K562 (cell line): ENCODE measurements at regions not wholly inside any gene's neighbourhood (a gene's known extent, or its start where the extent isn't known, plus 50 kb on each side); places are given as distances from the start of the nearest gene placed in this dataset.

ENCODE experiments used
- ATAC-seq: fragments of 200-7000 bp; cut with Tn5 transposase; 3 replicates; pipeline ENCODE4 v1.9.1; 2020; ENCODE audit warnings: moderate library complexity
- BruUV-seq: library from RNA; stranded (reverse); fragments of 400-500 nt; replicated peaks from 2 replicates; lab custom pipeline; 2021; lab: Mats Ljungman, UMichigan
- CTCF ChIA-PET: fragments of 300-600 bp; formaldehyde crosslinking; extraction: SDS; loops from one replicate; lab custom pipeline; 2021; ENCODE audit warnings: low intra/inter-chr PET ratio; lab: Yijun Ruan, JAX
- POLR2A ChIA-PET: fragments of 300-600, 350-650 bp; sonication (Branson Sonifier 250); formaldehyde crosslinking; extraction: SDS; loops from one replicate; lab custom pipeline; 2021; ENCODE audit warnings: antibody characterized with exemption, inconsistent platforms; lab: Yijun Ruan, JAX
- DNase-seq, 4 experiments: peaks; one replicate each; pipeline versions ENCODE4 v3.0.0 to v3.0.0-alpha.2; 2011 to 2018; ENCODE audit warnings: low spot score in 3 of 4, mixed read lengths in 3 of 4; ENCODE audit errors: extremely low read depth in 1 of 4
- FAIRE-seq: peaks from 2 replicates; lab custom pipeline; 2011; peaks lifted over from hg19 to GRCh38; lab: Jason Lieb, UNC
- H2AFZ ChIP-seq: 2 replicates; pipeline ENCODE4 v1.6.0; 2011; ENCODE audit warnings: low read depth, low read length, control low read depth, inconsistent platforms
- H3K27ac ChIP-seq: fragments of 200-600 bp; 3 replicates; pipeline ENCODE4 v1.8.0; 2011; ENCODE audit warnings: low read depth, mild to moderate bottlenecking, control low read depth, inconsistent platforms, low read length, moderate library complexity, mixed read lengths; ENCODE audit errors: extremely low read depth
- H3K27me3 ChIP-seq, 2 experiments: fragments of 300-600 bp in 1 of 2; 2 replicates in 1 of 2; 3 replicates in 1 of 2; pipeline versions ENCODE4 v1.6.0 to v1.8.0; 2011; ENCODE audit warnings: inconsistent platforms in 2 of 2, low read length in 2 of 2, mild to moderate bottlenecking in 1 of 2, mixed read lengths in 1 of 2, moderate library complexity in 1 of 2; ENCODE audit not compliant: control insufficient read depth in 2 of 2, insufficient read depth in 2 of 2
- H3K36me3 ChIP-seq: fragments of 300-600 bp; 3 replicates; pipeline ENCODE4 v1.8.0; 2011; ENCODE audit warnings: mild to moderate bottlenecking, low read length, inconsistent platforms; ENCODE audit not compliant: control insufficient read depth, insufficient read depth
- H3K4me1 ChIP-seq, 2 experiments: fragments of 200-600 bp in 1 of 2; replicated peaks in 1 of 2; 2 replicates in 1 of 2; 3 replicates in 1 of 2; pipeline versions ENCODE4 v1.5.1 to v1.8.0; 2011; ENCODE audit warnings: inconsistent platforms in 2 of 2, low read length in 2 of 2, mild to moderate bottlenecking in 1 of 2, mixed read lengths in 1 of 2, moderate library complexity in 1 of 2; ENCODE audit not compliant: control insufficient read depth in 2 of 2, insufficient read depth in 2 of 2
- H3K4me2 ChIP-seq: 2 replicates; pipeline ENCODE4 v1.6.1; 2011; ENCODE audit warnings: low read length, control low read depth, inconsistent platforms, mixed read lengths; ENCODE audit not compliant: insufficient read depth
- H3K4me3 ChIP-seq: fragments of 200-600 bp; sonication (generic), shearing (Covaris generic); 2 replicates; pipeline ENCODE4 v1.5.1; 2016; ENCODE audit warnings: control low read depth, inconsistent platforms
- H3K79me2 ChIP-seq: fragments of 200-600 bp; 3 replicates; pipeline ENCODE4 v1.8.0; 2011; ENCODE audit warnings: low read length, inconsistent platforms; ENCODE audit not compliant: control insufficient read depth, insufficient read depth
- H3K9ac ChIP-seq, 2 experiments: 2 replicates each; pipeline versions ENCODE4 v1.6.0 to v1.6.1; 2011; ENCODE audit warnings: low read depth in 2 of 2, low read length in 2 of 2, control low read depth in 1 of 2, inconsistent platforms in 1 of 2, mild to moderate bottlenecking in 1 of 2, mixed read lengths in 1 of 2; ENCODE audit not compliant: insufficient read depth in 1 of 2
- H3K9me1 ChIP-seq: one replicate; pipeline ENCODE4 v1.6.0; 2011; ENCODE audit warnings: inconsistent platforms, mild to moderate bottlenecking, low read length, moderate library complexity; ENCODE audit not compliant: control insufficient read depth, insufficient read depth
- H3K9me3 ChIP-seq: replicated peaks from 2 replicates; pipeline ENCODE4 v1.5.1; 2011; ENCODE audit warnings: low read depth, low read length, inconsistent platforms; ENCODE audit not compliant: control insufficient read depth, insufficient read depth
- H4K20me1 ChIP-seq: replicated peaks from 2 replicates; pipeline ENCODE4 v1.6.1; 2011; ENCODE audit warnings: low read length, inconsistent platforms, mixed read lengths; ENCODE audit not compliant: control insufficient read depth, insufficient read depth
- BRF2 ChIP-seq: IDR thresholded peaks from 3 replicates; pipeline ENCODE4 v1.6.1; 2011; ENCODE audit warnings: borderline replicate concordance, mild to moderate bottlenecking; ENCODE audit not compliant: insufficient read length, insufficient read depth
- CCNT2 ChIP-seq: IDR thresholded peaks from 2 replicates; pipeline ENCODE4 v1.6.1; 2011; ENCODE audit warnings: borderline replicate concordance, low read depth, mild to moderate bottlenecking, moderate library complexity, mixed read lengths, low read length; ENCODE audit not compliant: insufficient read length; ENCODE audit errors: extremely low read depth
- COPS2 ChIP-seq: fragments of 450-650 bp; conservative IDR thresholded peaks from 2 replicates; pipeline ENCODE4 v1.6.1; 2016; ENCODE audit warnings: mild to moderate bottlenecking, moderate library complexity
- CXXC5 ChIP-seq: fragments of 250-450 bp; sonication (Bioruptor Pico); IDR thresholded peaks from 2 replicates; pipeline ENCODE4 v1.8.0; 2022; ENCODE audit warnings: inconsistent platforms, mild to moderate bottlenecking, moderate library complexity
- EGR1 ChIP-seq: fragments of 450-650 bp; conservative IDR thresholded peaks from 2 replicates; pipeline ENCODE4 v1.6.1; 2017; ENCODE audit warnings: mild to moderate bottlenecking
- HBP1 ChIP-seq: fragments of 450-650 bp; formaldehyde crosslinking; IDR thresholded peaks from 2 replicates; pipeline ENCODE4 v1.4.0; 2022; ENCODE audit warnings: missing genetic modification characterization
- HDAC1 ChIP-seq, 2 experiments: fragments of 450-650 bp; IDR thresholded peaks; 2 replicates each; pipeline ENCODE4 v1.6.1; 2016 to 2017; ENCODE audit warnings: inconsistent platforms in 1 of 2, mild to moderate bottlenecking in 1 of 2, moderate library complexity in 1 of 2
- HSF4 ChIP-seq: fragments of 250-450 bp; sonication (Bioruptor Pico); IDR thresholded peaks from 2 replicates; pipeline ENCODE4 v2.1.2; 2022; ENCODE audit warnings: mild to moderate bottlenecking, moderate library complexity, borderline replicate concordance
- IRF9 ChIP-seq: fragments of 450-650 bp; IDR thresholded peaks from 2 replicates; pipeline ENCODE4 v1.6.1; 2016; ENCODE audit warnings: missing biosample characterization, missing genetic modification characterization
- PHF21A ChIP-seq: fragments of 450-650 bp; IDR thresholded peaks from 2 replicates; pipeline ENCODE4 v1.6.1; 2017; ENCODE audit warnings: low read depth, borderline replicate concordance
- RBBP5 ChIP-seq: fragments of 200-600 bp; sonication (generic); IDR thresholded peaks from 2 replicates; pipeline ENCODE4 v1.6.1; 2012; ENCODE audit warnings: borderline replicate concordance, mild to moderate bottlenecking, low read length, control low read depth, inconsistent platforms; ENCODE audit not compliant: insufficient read depth, poor library complexity, severe bottlenecking
- TRIM24 ChIP-seq, 2 experiments: fragments of 450-650 bp; IDR thresholded peaks; 2 replicates each; pipeline ENCODE4 v1.6.1; 2016
- XRCC5 ChIP-seq: fragments of 200-400 bp; formaldehyde crosslinking; IDR thresholded peaks from 2 replicates; pipeline ENCODE4 v1.6.1; 2017; ENCODE audit warnings: low read depth, mild to moderate bottlenecking, low read length
- ZKSCAN8 ChIP-seq: fragments of 200-800 bp; sonication (Bioruptor generic); IDR thresholded peaks from 2 replicates; pipeline ENCODE4 v1.6.1; 2016; ENCODE audit warnings: missing genetic modification characterization, missing compliant biosample characterization
- ZNF3 ChIP-seq: fragments of 250-450 bp; sonication (Bioruptor Pico); IDR thresholded peaks from 2 replicates; pipeline ENCODE4 v1.5.0; 2021; ENCODE audit warnings: mild to moderate bottlenecking, moderate library complexity
- WGBS: fragments of 100-300 bp; shearing (Covaris generic); methylation state at CpG from one replicate; pipeline ENCODE4 v1.1.6; 2016; ENCODE audit warnings: low coverage, mixed read lengths; ENCODE audit not compliant: insufficient coverage; ENCODE audit errors: missing lambda C conversion rate; 5-methylcytosine and 5-hydroxymethylcytosine counted together
- in situ Hi-C: fragments of 300-500 bp; cut with MboI; formaldehyde crosslinking; loops from 4 replicates; pipeline ENCODE4 v1.15.0; 2018; ENCODE audit warnings: inconsistent platforms, mixed read lengths
- intact Hi-C: fragments of 100-400 bp; cut with micrococcal nuclease; formaldehyde crosslinking; loops from 2 replicates; pipeline ENCODE4 v1.14.2; 2022
- TF ChIP-seq, protein P1 (sequence below): sonication (generic); formaldehyde crosslinking; IDR thresholded peaks from 2 replicates; pipeline ENCODE4 v1.8.0; 2022; ENCODE audit warnings: mild to moderate bottlenecking, low read depth, missing genetic modification reagents
- TF ChIP-seq, protein P2 (sequence below): sonication (generic); formaldehyde crosslinking; IDR thresholded peaks from 2 replicates; pipeline ENCODE4 v1.8.1; 2023; ENCODE audit warnings: mild to moderate bottlenecking, missing genetic modification reagents

DNA sequence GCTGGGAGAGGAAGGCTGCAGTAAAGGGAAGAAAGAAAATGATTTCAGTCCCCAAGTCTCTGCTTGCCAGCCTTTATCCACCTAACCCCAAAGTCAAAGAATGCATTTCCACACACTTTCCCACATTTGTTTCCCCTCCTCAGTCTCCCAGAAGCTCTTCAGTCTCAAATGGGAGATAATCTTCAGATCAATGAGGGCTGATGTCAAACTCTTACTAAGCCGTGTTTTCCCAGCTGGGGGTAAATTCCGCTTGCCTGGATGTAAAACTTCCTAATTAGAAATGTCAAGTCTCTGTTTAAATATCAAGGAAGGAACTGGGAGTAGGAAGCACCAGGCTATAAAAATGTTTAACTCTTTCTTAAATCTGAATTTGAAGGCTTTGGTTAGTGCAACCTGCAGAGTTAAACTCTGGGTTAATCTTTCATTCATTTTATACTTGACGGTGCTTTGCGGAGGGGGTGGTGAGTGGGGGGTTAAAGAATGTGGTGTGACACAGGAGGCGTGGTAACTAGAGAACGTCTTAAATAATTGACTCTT is 601.4 kb upstream of the ACTRT1 start:
- TF ChIP-seq RBBP5, result no peak
- no peak for TF ChIP-seq HSF4 (CRISPR knock-in tag)
- TF ChIP-seq IRF9 (tag), result no peak
- no peak for TF ChIP-seq EGR1
- no peak for TF ChIP-seq ZKSCAN8 (CRISPR knock-in tag)
- TF ChIP-seq, protein P1, sequence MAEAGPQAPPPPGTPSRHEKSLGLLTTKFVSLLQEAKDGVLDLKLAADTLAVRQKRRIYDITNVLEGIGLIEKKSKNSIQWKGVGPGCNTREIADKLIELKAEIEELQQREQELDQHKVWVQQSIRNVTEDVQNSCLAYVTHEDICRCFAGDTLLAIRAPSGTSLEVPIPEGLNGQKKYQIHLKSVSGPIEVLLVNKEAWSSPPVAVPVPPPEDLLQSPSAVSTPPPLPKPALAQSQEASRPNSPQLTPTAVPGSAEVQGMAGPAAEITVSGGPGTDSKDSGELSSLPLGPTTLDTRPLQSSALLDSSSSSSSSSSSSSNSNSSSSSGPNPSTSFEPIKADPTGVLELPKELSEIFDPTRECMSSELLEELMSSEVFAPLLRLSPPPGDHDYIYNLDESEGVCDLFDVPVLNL (CRISPR knock-in tag), result no peak
- no peak for TF ChIP-seq COPS2
- TF ChIP-seq HDAC1 (IDR thresholded peaks at IDR 0.05), result no peak
- TF ChIP-seq XRCC5, result no peak
- TF ChIP-seq, protein P2, sequence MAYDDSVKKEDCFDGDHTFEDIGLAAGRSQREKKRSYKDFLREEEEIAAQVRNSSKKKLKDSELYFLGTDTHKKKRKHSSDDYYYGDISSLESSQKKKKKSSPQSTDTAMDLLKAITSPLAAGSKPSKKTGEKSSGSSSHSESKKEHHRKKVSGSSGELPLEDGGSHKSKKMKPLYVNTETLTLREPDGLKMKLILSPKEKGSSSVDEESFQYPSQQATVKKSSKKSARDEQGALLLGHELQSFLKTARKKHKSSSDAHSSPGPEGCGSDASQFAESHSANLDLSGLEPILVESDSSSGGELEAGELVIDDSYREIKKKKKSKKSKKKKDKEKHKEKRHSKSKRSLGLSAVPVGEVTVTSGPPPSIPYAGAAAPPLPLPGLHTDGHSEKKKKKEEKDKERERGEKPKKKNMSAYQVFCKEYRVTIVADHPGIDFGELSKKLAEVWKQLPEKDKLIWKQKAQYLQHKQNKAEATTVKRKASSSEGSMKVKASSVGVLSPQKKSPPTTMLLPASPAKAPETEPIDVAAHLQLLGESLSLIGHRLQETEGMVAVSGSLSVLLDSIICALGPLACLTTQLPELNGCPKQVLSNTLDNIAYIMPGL (CRISPR knock-in tag), result no peak
- TF ChIP-seq BRF2, result no peak
- TF ChIP-seq CXXC5 (CRISPR knock-in tag), result no peak
- no peak for TF ChIP-seq CCNT2
- TF ChIP-seq PHF21A, result no peak
- no peak for TF ChIP-seq HBP1 (CRISPR knock-in tag)
- no peak for TF ChIP-seq TRIM24 (IDR thresholded peaks at IDR 0.05)
- no peak for TF ChIP-seq ZNF3 (CRISPR knock-in tag)
- Histone ChIP-seq H3K27ac (no peak overlapping the region), H2AFZ (no peak overlapping the region), H3K9me1 (no peaks in the 10 kb centered on the region), H3K9me3 (no peaks in the 10 kb centered on the region), H3K79me2 (no peaks in the 10 kb centered on the region), H3K9ac (no peak overlapping the region), H4K20me1 (no peaks in the 10 kb centered on the region), H3K4me3 (no peak overlapping the region), H3K36me3 (no peaks in the 10 kb centered on the region), H3K27me3 (no peaks in the 10 kb centered on the region), H3K4me1 (no peaks in the 10 kb centered on the region), H3K4me2 (no peak overlapping the region)
- intact Hi-C loops (no loop called here), in situ Hi-C loops (no loop called here)
- no TSS peak for BruUV-seq
- DNase-seq (no peak), ATAC-seq (no peak), FAIRE-seq (no peak)
- POLR2A ChIA-PET, result no interaction called here
- 12% methylated on average over 6 of the region's 6 CpGs for WGBS
- CTCF ChIA-PET, result no interaction called here
